B cell (primary cell): ENCODE measurements at regions not wholly inside any gene's neighbourhood (a gene's known extent, or its start where the extent isn't known, plus 50 kb on each side); places are given as distances from the start of the nearest gene placed in this dataset.

Experiments
- ATAC-seq: fragments of 200-7000 bp; cut with Tn5 transposase; one replicate; pipeline ENCODE4 v1.10.0; 2021; ENCODE audit warnings: low read depth, mild to moderate bottlenecking, moderate number of reproducible peaks, moderate library complexity
- CTCF ChIA-PET: fragments of 350-600 bp; sonication (Branson Sonifier 250); formaldehyde crosslinking; loops from one replicate; lab custom pipeline; 2021; ENCODE audit warnings: antibody characterized with exemption, inconsistent platforms; lab: Charles Lee
- POLR2A ChIA-PET: fragments of 350-600 bp; sonication (Branson Sonifier 250); formaldehyde crosslinking; loops from one replicate; lab custom pipeline; 2021; ENCODE audit warnings: antibody characterized with exemption; lab: Charles Lee
- DNase-seq: peaks from one replicate; pipeline ENCODE4 v3.0.0; 2013
- H2AFZ ChIP-seq: 2 replicates; pipeline ENCODE4 v1.6.1; 2012; ENCODE audit warnings: mild to moderate bottlenecking, low read depth, low read length; ENCODE audit not compliant: insufficient read depth, poor library complexity, severe bottlenecking
- H3K27ac ChIP-seq, 2 donors: 1 replicate in 1 of 2; 2 replicates in 1 of 2; pipeline ENCODE4 v1.5.1; 2012 to 2013; ENCODE audit warnings: low read length in 2 of 2, mild to moderate bottlenecking in 2 of 2, moderate library complexity in 1 of 2
- H3K27me3 ChIP-seq, 4 experiments: fragments of 200-600 bp in 1 of 4; sonication (generic) in 1 of 4; replicated peaks in 1 of 4; 1 replicate in 2 of 4; 2 replicates in 2 of 4; pipeline versions ENCODE4 v1.6.1 to v1.7.0; 2013 to 2016; ENCODE audit warnings: low read length in 3 of 4, mild to moderate bottlenecking in 2 of 4, mixed read lengths in 1 of 4, moderate library complexity in 1 of 4; ENCODE audit not compliant: insufficient read depth in 4 of 4, control insufficient read depth in 3 of 4; ENCODE audit errors: control extremely low read depth in 1 of 4
- H3K36me3 ChIP-seq, 2 experiments: replicated peaks in 1 of 2; 1 replicate in 1 of 2; 2 replicates in 1 of 2; pipeline versions ENCODE4 v1.6.1 to v1.7.1; 2013; ENCODE audit warnings: low read length in 1 of 2; ENCODE audit not compliant: insufficient read depth in 2 of 2, control insufficient read depth in 1 of 2; ENCODE audit errors: control extremely low read depth in 1 of 2, extremely low read depth in 1 of 2
- H3K4me1 ChIP-seq, 2 donors: fragments of 200-600 bp in 1 of 2; sonication (generic) in 1 of 2; 1 replicate in 1 of 2; 2 replicates in 1 of 2; pipeline versions ENCODE4 v1.5.1 to v1.6.1; 2013 to 2017; ENCODE audit warnings: low read length in 2 of 2; ENCODE audit not compliant: control insufficient read depth in 2 of 2, insufficient read depth in 2 of 2
- H3K4me2 ChIP-seq: replicated peaks from 2 replicates; pipeline ENCODE3; 2012; ENCODE audit warnings: mild to moderate bottlenecking, low read depth, low read length; ENCODE audit not compliant: poor library complexity, severe bottlenecking
- H3K4me3 ChIP-seq, 5 experiments: fragments of 200-600 bp in 1 of 5; sonication (generic) in 1 of 5; 1 replicate in 3 of 5; 2 replicates in 2 of 5; pipeline versions ENCODE4 v1.5.1 to v1.7.0; 2011 to 2016; ENCODE audit warnings: low read length in 4 of 5, mild to moderate bottlenecking in 4 of 5, low read depth in 2 of 5, control low read depth in 1 of 5, moderate library complexity in 1 of 5; ENCODE audit not compliant: insufficient read depth in 1 of 5; ENCODE audit errors: control extremely low read depth in 1 of 5, extremely low read depth in 1 of 5
- H3K79me2 ChIP-seq: fragments of 200-600 bp; sonication (generic); one replicate; pipeline ENCODE4 v1.6.0; 2016; ENCODE audit warnings: low read length; ENCODE audit not compliant: control insufficient read depth, insufficient read depth
- H3K9ac ChIP-seq: fragments of 200-600 bp; sonication (generic); 2 replicates; pipeline ENCODE4 v1.6.1; 2017; ENCODE audit warnings: mild to moderate bottlenecking, low read length, moderate library complexity
- H3K9me3 ChIP-seq, 3 donors: one replicate each; pipeline versions ENCODE4 v1.6.1 to v1.7.1; 2013; ENCODE audit warnings: low read length in 2 of 3; ENCODE audit not compliant: control insufficient read depth in 2 of 3, insufficient read depth in 1 of 3; ENCODE audit errors: control extremely low read depth in 1 of 3
- H4K20me1 ChIP-seq: 2 replicates; pipeline ENCODE4 v1.6.0; 2012; ENCODE audit warnings: mild to moderate bottlenecking, low read length; ENCODE audit not compliant: insufficient read depth, control insufficient read depth, poor library complexity, severe bottlenecking
- H3K27ac Mint-ChIP-seq: one replicate; pipeline ENCODE4 v1.8.0; 2021; ENCODE audit warnings: mixed read lengths
- H3K27me3 Mint-ChIP-seq: one replicate; pipeline ENCODE4 v1.8.0; 2021; ENCODE audit warnings: mixed read lengths
- H3K4me1 Mint-ChIP-seq: one replicate; pipeline ENCODE4 v1.8.0; 2021; ENCODE audit warnings: mixed read lengths
- H3K4me3 Mint-ChIP-seq: one replicate; pipeline ENCODE4 v1.8.0; 2021; ENCODE audit warnings: mixed read lengths
- H3K9me3 Mint-ChIP-seq: one replicate; pipeline ENCODE4 v1.8.0; 2022; ENCODE audit warnings: mixed read lengths; ENCODE audit not compliant: insufficient read depth
- CTCF ChIP-seq: fragments of 200-600 bp; IDR thresholded peaks from one replicate; pipeline ENCODE4 v1.8.0; 2022; ENCODE audit warnings: antibody characterized with exemption, mild to moderate bottlenecking
- EZH2 ChIP-seq: IDR thresholded peaks from 2 replicates; pipeline ENCODE4 v1.6.1; 2012; ENCODE audit warnings: borderline replicate concordance, low read depth, mild to moderate bottlenecking, moderate library complexity, low read length; ENCODE audit not compliant: insufficient read depth, poor library complexity, severe bottlenecking
- WGBS: methylation state at CpG from one replicate; pipeline ENCODE4 v1.1.5; 2013; ENCODE audit warnings: missing lambda C conversion rate; ENCODE audit not compliant: insufficient coverage; 5-methylcytosine and 5-hydroxymethylcytosine counted together
- intact Hi-C: fragments of 100-400 bp; cut with micrococcal nuclease; formaldehyde crosslinking; loops from one replicate; pipeline ENCODE4 v1.10.0; 2022

- Histone ChIP-seq H3K27me3 (no peaks in the 10 kb centered on the region), H3K79me2 (no peaks in the 10 kb centered on the region), H3K36me3 (no peaks in the 10 kb centered on the region), H4K20me1 (no peaks in the 10 kb centered on the region), H3K4me1 (peaks cover 10 to 11% of the 10 kb centered on the region in 2 donors), H3K4me3 (no peak overlapping the region), H3K4me2 (no peak overlapping the region), H3K27ac (no peak overlapping the region), H3K9ac (no peak overlapping the region), H3K9me3 (no peaks in the 10 kb centered on the region), H2AFZ (no peak overlapping the region)
- H3K9me3 Mint-ChIP-seq = no peaks in the 10 kb centered on the region
- intact Hi-C loops = no loop called here
- POLR2A ChIA-PET = no interaction called here
- no peak for TF ChIP-seq CTCF
- TF ChIP-seq EZH2 = no peak
- CTCF ChIA-PET = no interaction called here
- no peak overlapping the region for H3K4me3 Mint-ChIP-seq
- H3K27ac Mint-ChIP-seq = no peak overlapping the region
- peaks cover 50% of the 10 kb centered on the region for H3K4me1 Mint-ChIP-seq
- DNase-seq (no peak), ATAC-seq (no peak)
- no peaks in the 10 kb centered on the region for H3K27me3 Mint-ChIP-seq
Observed at GRCh38 chr9:73029346-73029745, 76.5 kb upstream of the ALDH1A1 start.

GRCh38 chr9:73026375-73026774 is 73.5 kb upstream of the ALDH1A1 start:
- H3K4me2 ChIP-seq = peak overlapping the region; percentile 45
- H3K4me1 Mint-ChIP-seq = peaks cover 55% of the 10 kb centered on the region
- H3K27ac Mint-ChIP-seq = no peak overlapping the region
- peak overlapping the region; percentile 54 for H3K4me3 Mint-ChIP-seq
- peaks cover 15% of the 10 kb centered on the region in 2 donors for H3K4me1 ChIP-seq
- ATAC-seq (no peak), DNase-seq (no peak)
- no peaks in the 10 kb centered on the region for H3K36me3 ChIP-seq
- peak overlapping the region; percentile 30 for H3K9ac ChIP-seq
- H3K9me3 ChIP-seq = no peaks in the 10 kb centered on the region
- ChIA-PET POLR2A (no interaction called here), CTCF (interaction anchor here (0.7 kb wide), 2 partner anchors 745 to 988 kb away, joined by 3 read pairs; no protein-coding TSS in a partner anchor)
- intact Hi-C loops = no loop called here
- no peak overlapping the region for H3K4me3 ChIP-seq
- H4K20me1 ChIP-seq = no peaks in the 10 kb centered on the region
- TF ChIP-seq EZH2 = no peak
- TF ChIP-seq CTCF = no peak
- H3K27ac ChIP-seq = no peak overlapping the region
- no peaks in the 10 kb centered on the region for H3K27me3 ChIP-seq
- no peaks in the 10 kb centered on the region for H3K27me3 Mint-ChIP-seq
- H2AFZ ChIP-seq = no peak overlapping the region
- no CpG with 5 or more reads among the region's 5 CpGs for WGBS
- no peaks in the 10 kb centered on the region for H3K9me3 Mint-ChIP-seq
- H3K79me2 ChIP-seq = no peaks in the 10 kb centered on the region
